ENCODE measurements at regions not wholly inside any gene's neighbourhood (a gene's known extent, or its start where the extent isn't known, plus 50 kb on each side); places are given as distances from the start of the nearest gene placed in this dataset.
"Not testable (repeated sequence)": the region's sequence is repeated elsewhere in the genome, so short reads cannot be mapped to it uniquely, and the experiment has no call there.

- not testable (repeated sequence) for DNase-seq
Observed at GRCh38 chrX:40951407-40951806, 133.8 kb upstream of the USP9X start.

DNA sequence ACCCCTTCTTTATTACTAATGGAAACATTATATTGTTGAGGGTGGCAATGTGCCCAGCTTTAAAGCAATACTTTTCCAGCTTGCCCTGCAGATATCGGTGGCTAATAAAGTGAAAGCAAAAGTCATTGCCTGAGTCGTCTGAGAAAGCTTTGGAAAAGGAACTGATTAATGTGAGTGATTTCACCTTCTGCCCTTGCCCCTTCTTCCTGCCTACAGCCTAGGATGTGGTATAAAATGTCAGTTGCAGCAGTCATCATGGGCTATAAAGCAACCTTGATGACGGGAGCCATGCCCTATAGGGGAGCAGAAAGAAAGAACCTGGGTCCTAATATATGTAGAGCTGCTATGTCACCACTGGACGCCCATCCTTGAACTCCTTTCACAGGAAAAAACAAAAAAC, 132.4 kb upstream of the USP9X start:
- DNase-seq = no peak

GRCh38 chrX:40953369-40953768, 131.9 kb upstream of the USP9X start:
- DNase-seq = no peak

DNA sequence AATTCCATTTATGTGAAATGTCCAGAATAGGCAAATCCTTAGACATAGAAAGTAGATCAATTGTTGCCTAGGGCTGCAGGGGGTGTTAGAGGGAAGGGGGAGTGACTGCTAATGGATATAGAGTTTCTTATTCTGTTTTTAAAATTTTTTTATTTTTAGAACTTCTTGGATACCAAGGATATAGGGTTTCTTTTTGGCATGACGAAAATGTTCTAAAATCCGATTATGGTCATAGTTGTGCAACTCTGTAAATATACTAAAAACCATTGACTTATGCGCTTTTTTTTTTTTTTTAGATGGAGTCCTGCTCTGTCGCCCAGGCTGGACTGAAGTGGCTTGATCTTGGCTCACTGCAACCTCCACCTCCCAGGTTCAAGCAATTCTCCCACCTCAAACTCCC, 125.2 kb upstream of the USP9X start:
- DNase-seq = no peak

GRCh38 chrX:40962793-40963407, 122.3 kb upstream of the USP9X start:
- no peak for DNase-seq

- DNase-seq = no peak
Observed at GRCh38 chrX:40964008-40964407, 121.2 kb upstream of the USP9X start.

DNA sequence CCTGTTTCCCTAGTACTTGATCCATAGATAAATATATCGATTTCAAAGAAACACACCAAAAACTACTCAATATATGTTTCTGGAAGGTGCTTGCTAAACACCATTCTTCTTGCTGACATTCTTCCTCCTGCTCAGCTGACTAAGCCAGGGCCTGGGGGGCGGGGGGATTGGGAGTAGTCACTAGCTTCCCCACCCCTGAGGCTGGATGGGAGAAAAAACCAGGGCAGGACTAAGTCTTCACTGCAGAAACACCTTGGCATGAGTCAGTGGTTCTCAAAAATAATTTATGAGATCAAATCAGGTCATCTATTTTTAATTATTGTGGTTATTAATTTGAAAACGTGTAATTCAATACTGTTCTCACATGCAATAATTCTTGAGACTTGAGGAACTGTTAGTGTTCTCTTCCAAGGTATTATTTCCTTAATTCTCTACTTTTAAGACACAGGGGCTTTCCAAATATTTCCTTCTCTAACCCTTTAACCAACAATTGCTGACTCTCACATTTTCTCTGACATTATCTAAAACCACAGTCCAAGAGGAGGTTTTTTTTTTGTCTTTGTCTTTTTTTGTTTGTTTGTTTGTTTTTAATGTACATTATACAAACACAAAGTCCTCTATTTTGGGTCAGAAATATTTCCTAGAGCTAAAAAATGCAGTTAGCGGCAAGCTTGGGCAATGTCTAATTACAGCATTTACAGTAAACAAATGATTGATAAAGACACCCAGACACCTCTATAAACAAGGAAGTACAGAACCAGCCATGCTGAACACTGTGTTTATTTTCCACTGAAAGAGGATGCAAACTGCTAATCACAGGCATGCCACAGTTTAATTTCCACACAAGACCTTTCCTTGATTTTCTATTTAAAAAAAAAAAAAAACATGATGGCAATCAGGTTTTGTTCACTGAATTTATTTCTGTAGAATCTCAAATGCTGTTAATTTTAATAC, 120.3 kb upstream of the USP9X start:
- DNase-seq = peak; percentile 3

DNA sequence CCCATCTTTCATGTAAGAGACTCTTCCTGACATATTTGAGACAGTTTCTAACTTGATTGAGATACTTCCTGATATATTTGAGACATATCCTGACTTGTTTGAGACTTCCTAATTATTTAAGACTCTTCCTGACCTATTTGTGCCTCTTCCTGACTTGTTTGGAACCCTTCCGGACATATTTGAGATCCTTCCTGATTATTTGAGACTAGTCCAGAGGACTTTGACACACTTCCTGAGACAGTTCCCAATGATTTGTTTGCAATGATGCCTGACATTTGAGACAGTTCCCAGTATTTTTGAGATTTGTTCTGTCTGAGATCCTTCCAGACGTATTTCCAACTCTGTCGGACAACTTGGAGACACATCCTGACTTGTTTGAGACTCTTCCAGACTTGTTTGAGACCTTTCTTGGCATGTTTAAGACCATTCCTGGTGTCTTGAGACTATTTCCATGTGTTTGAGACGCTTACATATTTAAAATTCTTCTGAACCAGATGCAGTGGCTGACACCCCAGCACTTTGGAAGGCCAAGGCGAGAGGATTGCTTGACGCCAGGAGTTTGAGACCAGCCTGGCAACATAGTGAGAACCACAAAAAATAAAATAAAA, 118.9 kb upstream of the USP9X start:
- no peak for DNase-seq

DNA sequence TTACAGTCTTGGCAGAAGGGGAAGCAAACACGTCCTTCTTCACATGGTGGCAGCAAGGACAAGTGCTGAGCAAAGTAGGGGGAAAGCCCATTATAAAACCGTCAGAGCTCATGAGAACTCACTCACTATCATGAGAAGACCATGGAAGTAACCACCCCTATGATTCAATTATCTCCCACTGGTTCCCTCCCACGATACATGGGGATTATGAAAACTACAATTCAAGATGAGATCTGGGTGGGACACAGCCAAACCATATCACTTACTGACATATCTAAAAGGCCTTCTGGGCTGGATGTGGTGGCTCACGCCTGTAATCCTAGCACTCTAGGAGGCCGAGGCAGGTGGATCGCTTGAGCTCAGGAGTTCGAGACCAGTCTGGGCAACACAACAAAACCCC, 117.1 kb upstream of the USP9X start:
- no peak for DNase-seq

GRCh38 chrX:40971736-40972135, 113.5 kb upstream of the USP9X start:
- no peak for DNase-seq

DNA sequence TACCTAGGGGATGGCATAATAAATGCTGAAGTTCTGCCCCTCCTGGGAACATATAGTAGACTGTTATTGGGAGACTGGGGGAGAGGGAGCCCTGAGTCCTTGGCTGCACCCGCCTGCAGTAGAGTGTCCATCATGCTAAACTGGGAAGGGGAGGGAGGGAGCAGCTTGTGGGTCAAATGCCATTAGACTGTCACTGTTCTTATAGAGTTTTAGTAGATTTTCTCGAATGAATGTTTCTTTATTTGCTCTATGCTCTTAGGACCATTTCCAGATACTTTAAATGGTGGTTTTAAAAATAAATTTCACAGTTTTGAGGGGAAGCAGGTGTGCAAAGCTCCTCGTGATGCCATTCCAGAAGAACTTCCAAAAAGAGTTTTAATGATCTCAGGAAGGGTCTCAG, 111.6 kb upstream of the USP9X start:
- no peak for DNase-seq

- no peak for DNase-seq
Observed at GRCh38 chrX:40975951-40976350, 109.3 kb upstream of the USP9X start.

DNA sequence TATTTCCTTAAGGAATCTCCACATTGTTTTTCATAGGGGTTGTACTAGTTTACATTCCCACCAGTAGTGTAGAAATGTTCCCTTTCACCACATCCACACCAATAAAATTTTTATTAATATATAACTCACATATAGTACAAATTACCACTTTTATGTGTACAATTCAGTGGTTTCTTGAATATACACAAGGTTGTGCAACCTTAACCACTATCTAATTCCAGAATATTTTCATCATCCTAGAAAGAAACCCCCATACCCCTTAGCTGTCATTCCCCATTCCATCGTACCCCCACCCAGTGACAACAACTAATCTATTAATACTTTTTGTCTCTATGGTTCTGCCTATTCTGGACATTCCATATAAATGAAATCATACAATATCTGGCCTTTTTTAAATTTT, 108.3 kb upstream of the USP9X start:
- no peak for DNase-seq

DNA sequence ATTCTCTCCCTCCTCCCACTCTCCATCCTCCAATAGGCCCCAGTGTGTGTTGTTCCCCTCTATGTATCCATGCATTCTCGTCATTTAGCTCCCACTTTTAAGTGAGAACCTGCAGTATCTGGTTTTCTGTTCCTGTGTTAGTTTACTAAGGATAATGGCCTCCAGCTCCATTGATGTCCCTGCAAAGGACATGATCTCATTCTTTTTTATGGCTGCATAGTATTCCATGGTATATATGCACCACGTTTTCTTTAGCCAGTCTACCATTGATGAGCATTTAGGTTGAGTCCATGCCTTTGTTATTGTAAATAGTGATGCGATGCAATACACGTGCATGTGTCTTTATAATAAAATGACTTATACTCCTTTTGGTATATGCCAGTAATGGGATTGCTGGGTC, 100.3 kb upstream of the USP9X start:
- DNase-seq = no peak

GRCh38 chrX:40987413-40987812, 97.8 kb upstream of the USP9X start:
- DNase-seq = no peak

- no peak for DNase-seq
Observed at GRCh38 chrX:40988100-40988499, 97.1 kb upstream of the USP9X start.

DNA sequence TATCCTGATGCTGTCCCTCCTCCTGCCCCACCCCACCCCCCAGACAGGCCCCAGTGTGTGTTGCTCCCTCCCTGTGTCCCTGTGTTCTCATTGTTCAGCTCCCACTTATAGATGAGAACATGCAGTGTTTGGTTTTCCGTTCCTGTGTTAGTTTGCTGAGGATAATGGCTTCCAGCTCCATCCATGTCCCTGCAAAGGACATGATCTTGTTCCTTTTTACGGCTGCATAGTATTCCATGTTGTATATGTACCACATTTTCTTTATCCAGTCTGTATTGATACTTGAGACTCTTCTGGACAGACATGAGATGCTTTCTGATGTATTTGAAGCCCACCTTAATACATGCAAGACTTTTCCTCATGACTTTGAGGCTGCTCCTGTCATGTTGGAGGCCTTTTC, 91.8 kb upstream of the USP9X start:
- not testable (repeated sequence) for DNase-seq

DNA sequence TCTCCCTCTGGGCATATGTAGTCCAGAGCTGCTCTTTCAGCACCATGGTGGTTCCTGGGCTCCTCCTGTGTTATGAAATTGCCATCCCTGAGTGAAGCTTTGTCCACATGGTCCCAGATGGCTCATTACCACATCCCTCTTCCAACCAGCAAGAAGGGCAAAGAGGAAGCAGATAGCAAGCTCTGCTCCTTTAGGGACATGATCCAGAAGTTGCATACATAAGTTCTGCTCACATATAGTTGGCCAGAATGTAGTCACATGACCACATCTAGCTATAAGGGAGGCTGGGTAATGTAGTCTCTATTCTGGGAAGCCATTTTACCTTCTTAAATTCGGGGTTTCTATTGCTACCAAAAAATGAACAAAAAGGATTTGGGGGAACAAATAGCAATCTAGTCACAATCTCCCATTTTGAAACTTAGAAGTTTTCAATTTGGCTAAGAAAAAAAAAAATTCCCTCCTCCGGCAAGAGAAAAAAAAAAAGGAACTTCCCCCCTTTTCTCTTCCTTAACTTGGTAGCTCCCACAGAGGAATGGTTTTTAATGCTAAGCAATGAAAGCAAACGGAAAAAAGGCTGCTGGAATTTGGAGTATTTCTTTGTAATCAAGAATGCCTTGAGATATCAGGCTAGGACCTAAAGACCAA, 88.2 kb upstream of the USP9X start:
- no peak for DNase-seq

DNA sequence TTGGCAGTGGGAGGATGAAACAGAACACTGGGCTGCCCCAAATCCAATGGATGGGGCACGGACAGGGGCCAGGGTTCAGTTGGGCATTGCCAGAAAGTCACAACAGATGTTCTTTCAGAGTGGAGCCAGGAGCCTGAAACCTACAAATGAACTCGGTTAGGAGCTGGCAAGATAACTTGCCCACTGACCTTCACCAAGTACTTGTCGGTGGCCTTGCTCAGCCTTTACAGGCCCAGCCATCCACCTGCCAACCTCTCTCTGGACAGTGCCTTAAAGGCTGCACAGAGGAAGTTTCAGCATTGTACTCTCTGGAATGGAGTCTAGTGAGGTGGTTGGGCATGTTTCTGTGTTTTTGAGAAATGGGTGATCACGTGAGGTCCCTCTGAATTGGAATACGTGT, 87.1 kb upstream of the USP9X start:
- DNase-seq = no peak

DNA sequence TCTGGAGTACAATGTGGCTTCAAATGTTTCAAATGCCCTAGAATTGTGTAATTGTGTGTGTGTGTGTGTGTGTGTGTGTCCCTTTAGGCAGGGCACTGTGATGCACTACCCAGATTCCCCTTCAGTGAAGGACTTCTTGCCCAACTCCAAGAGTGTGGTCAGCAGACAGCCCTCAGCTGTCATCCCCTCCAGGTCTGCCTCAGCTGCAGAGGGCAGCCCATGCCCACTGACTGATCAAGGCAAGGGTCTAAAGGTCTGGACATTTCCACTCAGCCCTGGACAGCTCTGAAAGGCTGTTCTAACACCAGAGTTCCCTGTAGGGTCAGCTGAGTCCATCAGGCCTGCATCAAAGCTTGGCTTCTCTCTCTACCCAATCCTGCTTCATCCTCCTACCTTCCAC, 83.9 kb upstream of the USP9X start:
- no peak for DNase-seq

DNA sequence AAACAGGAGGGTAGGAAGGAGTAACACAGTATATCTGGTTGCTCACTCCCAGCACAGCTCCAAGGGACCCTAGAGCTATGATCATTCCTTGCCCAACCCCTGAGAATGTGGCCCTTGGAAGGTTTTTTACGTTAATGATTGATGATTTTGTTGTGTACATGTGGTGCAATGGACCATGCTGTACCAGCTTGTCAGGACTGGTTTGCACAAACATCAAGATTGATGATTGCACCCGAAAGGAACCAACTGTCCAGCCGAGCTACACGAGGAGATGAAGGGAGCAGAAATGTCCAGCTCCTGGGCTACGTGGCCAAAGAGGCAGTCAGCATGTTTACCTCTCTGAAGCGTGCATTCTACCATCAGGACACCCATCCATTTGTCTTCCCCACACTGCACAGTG, 83.2 kb upstream of the USP9X start:
- no peak for DNase-seq

DNA sequence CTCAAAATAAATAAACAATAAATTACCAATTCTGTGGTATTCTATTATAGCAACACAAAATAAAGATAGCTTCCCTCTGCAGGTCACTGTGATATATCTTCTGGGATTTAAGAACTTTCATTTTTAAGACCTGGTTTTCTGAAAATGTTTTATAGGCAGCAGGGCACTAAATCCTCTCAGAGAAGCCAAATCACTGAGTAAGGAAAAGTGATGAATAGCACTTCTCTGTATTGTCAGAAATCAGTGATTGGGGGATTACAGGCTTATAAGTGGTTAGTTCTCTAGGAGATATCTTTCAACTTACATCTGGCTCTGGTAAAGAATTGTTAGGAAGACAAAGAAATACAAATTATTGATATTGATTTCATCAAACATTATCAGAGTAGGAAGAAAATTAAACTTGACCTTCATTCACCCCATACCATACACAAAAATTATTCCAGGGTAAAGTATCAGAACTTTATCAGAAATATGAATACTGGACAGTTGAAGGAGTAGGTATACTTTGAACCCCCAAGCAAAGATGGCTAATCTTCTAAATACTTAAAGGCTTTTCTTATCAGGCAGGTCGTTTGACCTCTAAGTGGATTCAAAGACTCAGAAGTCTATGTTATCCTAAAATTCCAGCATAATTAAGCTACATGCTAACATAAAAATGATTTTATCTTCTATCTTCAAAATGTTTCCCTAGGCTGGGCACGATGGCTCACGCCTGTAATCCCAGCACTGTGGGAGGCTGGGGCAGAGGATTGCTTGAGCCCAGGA, 81.6 kb upstream of the USP9X start:
- no peak for DNase-seq

All from DMS153 (cell line).